ENCODE measurements at regions not wholly inside any gene's neighbourhood (a gene's known extent, or its start where the extent isn't known, plus 50 kb on each side); places are given as distances from the start of the nearest gene placed in this dataset.

GRCh38 chr2:59653164-59653563 is 900.3 kb downstream of the BCL11A start:
- no peak for TF ChIP-seq CTCF (IDR thresholded peaks at IDR 0.05)
- no peak for TF ChIP-seq POLR2AphosphoS5 (IDR thresholded peaks at IDR 0.05)
